Right kidney (tissue), 1 donor: ENCODE measurements at regions not wholly inside any gene's neighbourhood (a gene's known extent, or its start where the extent isn't known, plus 50 kb on each side); places are given as distances from the start of the nearest gene placed in this dataset.

ENCODE experiments used
- DNase-seq: peaks from one replicate; pipeline ENCODE4 v3.0.0-alpha.2; 2016

- no peak for DNase-seq
Measured at GRCh38 chr2:128401680-128402079, 83.0 kb upstream of the HS6ST1 start.

- DNase-seq = no peak
Measured at GRCh38 chr2:128402911-128403670, 84.4 kb upstream of the HS6ST1 start.

- no peak for DNase-seq
Measured at GRCh38 chr2:128403814-128404708, 85.4 kb upstream of the HS6ST1 start.

- no peak for DNase-seq
Measured at GRCh38 chr2:128404709-128405466, 86.2 kb upstream of the HS6ST1 start.

- DNase-seq = no peak
Measured at GRCh38 chr2:128405467-128405900, 86.8 kb upstream of the HS6ST1 start.

- no peak for DNase-seq
Measured at GRCh38 chr2:128405981-128406613, 87.4 kb upstream of the HS6ST1 start.

GRCh38 chr2:128406736-128407554, 88.3 kb upstream of the HS6ST1 start:
- no peak for DNase-seq

- DNase-seq = no peak
Measured at GRCh38 chr2:128408349-128409305, 90.0 kb upstream of the HS6ST1 start.

GRCh38 chr2:128409326-128410034, 90.8 kb upstream of the HS6ST1 start:
- no peak for DNase-seq

GRCh38 chr2:128410035-128410757, 91.5 kb upstream of the HS6ST1 start:
- no peak for DNase-seq

- no peak for DNase-seq
Measured at GRCh38 chr2:128410758-128411215, 92.1 kb upstream of the HS6ST1 start.

- no peak for DNase-seq
Measured at GRCh38 chr2:128411431-128411830, 92.8 kb upstream of the HS6ST1 start.

- DNase-seq = no peak
Measured at GRCh38 chr2:128412181-128412871, 93.7 kb upstream of the HS6ST1 start.

GRCh38 chr2:128413014-128413717, 94.5 kb upstream of the HS6ST1 start:
- DNase-seq = no peak

GRCh38 chr2:128413718-128414341, 95.2 kb upstream of the HS6ST1 start:
- DNase-seq = no peak

GRCh38 chr2:128414351-128414750, 95.7 kb upstream of the HS6ST1 start:
- no peak for DNase-seq
